Endothelial cell of umbilical vein (primary cell): ENCODE measurements at regions not wholly inside any gene's neighbourhood (a gene's known extent, or its start where the extent isn't known, plus 50 kb on each side); places are given as distances from the start of the nearest gene placed in this dataset.

ENCODE experiments used
- BruUV-seq: library from RNA; stranded (reverse); fragments of 400-500 nt; replicated peaks from 2 replicates; lab custom pipeline; 2021; lab: Mats Ljungman, UMichigan
- CTCF ChIA-PET: fragments of 300-600, 350-600 bp; sonication (Branson Sonifier 250); formaldehyde crosslinking; loops from one replicate; lab custom pipeline; 2021; ENCODE audit warnings: antibody characterized with exemption, inconsistent platforms; lab: Charles Lee
- POLR2A ChIA-PET: fragments of 300-600, 350-600 bp; sonication (Branson Sonifier 250); formaldehyde crosslinking; loops from one replicate; lab custom pipeline; 2021; ENCODE audit warnings: antibody characterized with exemption, inconsistent platforms; lab: Charles Lee
- DNase-seq: peaks from one replicate; pipeline ENCODE4 v3.0.0-alpha.2; 2011; ENCODE audit warnings: low read depth, low spot score
- FAIRE-seq: peaks from 2 replicates; lab custom pipeline; 2011; peaks lifted over from hg19 to GRCh38; lab: Jason Lieb, UNC
- H2AFZ ChIP-seq: 2 replicates; pipeline ENCODE4 v1.6.0; 2012; ENCODE audit warnings: low read depth, low read length, control low read depth, inconsistent platforms
- H3K27ac ChIP-seq: 2 replicates; pipeline ENCODE4 v1.5.1; 2011; ENCODE audit warnings: low read depth, mild to moderate bottlenecking, control low read depth, low read length, moderate library complexity; ENCODE audit not compliant: insufficient read depth
- H3K27me3 ChIP-seq, 2 experiments: 2 replicates each; pipeline versions ENCODE4 v1.6.0 to v1.6.1; 2011; ENCODE audit warnings: low read length in 2 of 2, mixed read lengths in 1 of 2; ENCODE audit not compliant: control insufficient read depth in 2 of 2, insufficient read depth in 2 of 2
- H3K36me3 ChIP-seq, 2 experiments: 2 replicates in 1 of 2; 3 replicates in 1 of 2; pipeline ENCODE4 v1.5.1; 2011; ENCODE audit warnings: low read length in 2 of 2, mild to moderate bottlenecking in 1 of 2, moderate library complexity in 1 of 2; ENCODE audit not compliant: control insufficient read depth in 2 of 2, insufficient read depth in 2 of 2; ENCODE audit errors: extremely low read depth in 1 of 2
- H3K4me1 ChIP-seq: 3 replicates; pipeline ENCODE4 v1.5.1; 2011; ENCODE audit warnings: mild to moderate bottlenecking, low read length; ENCODE audit not compliant: control insufficient read depth, insufficient read depth; ENCODE audit errors: extremely low read depth
- H3K4me2 ChIP-seq: 2 replicates; pipeline ENCODE4 v1.6.1; 2011; ENCODE audit warnings: low read length, control low read depth, mixed read lengths; ENCODE audit not compliant: insufficient read depth
- H3K4me3 ChIP-seq, 3 experiments: fragments of 200-600 bp in 1 of 3; sonication (generic), shearing (Covaris generic) in 1 of 3; replicated peaks in 1 of 3; 2 replicates each; pipeline ENCODE4 v1.5.1; 2011 to 2016; ENCODE audit warnings: control low read depth in 3 of 3, low read length in 3 of 3, mild to moderate bottlenecking in 2 of 3, inconsistent platforms in 1 of 3, low read depth in 1 of 3, moderate library complexity in 1 of 3; ENCODE audit not compliant: insufficient read depth in 1 of 3
- H3K79me2 ChIP-seq: 2 replicates; pipeline ENCODE4 v1.6.0; 2012; ENCODE audit warnings: low read length, inconsistent platforms; ENCODE audit not compliant: control insufficient read depth, insufficient read depth
- H3K9ac ChIP-seq: replicated peaks from 2 replicates; pipeline ENCODE3; 2011; ENCODE audit warnings: low read length, control low read depth; ENCODE audit not compliant: insufficient read depth; ENCODE audit errors: extremely low read depth
- H3K9me1 ChIP-seq: replicated peaks from 3 replicates; pipeline ENCODE4 v1.6.0; 2011; ENCODE audit warnings: mild to moderate bottlenecking, low read length; ENCODE audit not compliant: control insufficient read depth, insufficient read depth; ENCODE audit errors: extremely low read depth
- H3K9me3 ChIP-seq: replicated peaks from 2 replicates; pipeline ENCODE4 v1.5.1; 2012; ENCODE audit warnings: low read length, inconsistent platforms; ENCODE audit not compliant: control insufficient read depth, insufficient read depth
- H4K20me1 ChIP-seq: replicated peaks from 2 replicates; pipeline ENCODE3; 2011; ENCODE audit warnings: mild to moderate bottlenecking, low read length; ENCODE audit not compliant: control insufficient read depth, insufficient read depth; ENCODE audit errors: extremely low read depth
- CTCF ChIP-seq, 2 donors: IDR thresholded peaks; 1 replicate in 1 of 2; 2 replicates in 1 of 2; pipeline ENCODE4 v1.5.1; 2011; ENCODE audit warnings: low read length in 2 of 2, mild to moderate bottlenecking in 2 of 2, moderate library complexity in 2 of 2, control low read depth in 1 of 2, inconsistent platforms in 1 of 2, low read depth in 1 of 2; ENCODE audit not compliant: insufficient read depth in 1 of 2; ENCODE audit errors: extremely low read depth in 1 of 2
- EZH2 ChIP-seq: IDR thresholded peaks from 2 replicates; pipeline ENCODE4 v1.6.1; 2012; ENCODE audit warnings: borderline replicate concordance, low read depth, mild to moderate bottlenecking, moderate library complexity, low read length, inconsistent platforms; ENCODE audit not compliant: severe bottlenecking
- FOS ChIP-seq: IDR thresholded peaks from 2 replicates; pipeline ENCODE4 v1.6.1; 2011; ENCODE audit warnings: mild to moderate bottlenecking, low read length, moderate library complexity, borderline replicate concordance; ENCODE audit not compliant: insufficient read depth
- GATA2 ChIP-seq: IDR thresholded peaks from 2 replicates; pipeline ENCODE4 v1.7.0; 2011; ENCODE audit warnings: low read depth, mild to moderate bottlenecking, moderate library complexity, mixed read lengths, low read length; ENCODE audit not compliant: insufficient read length, insufficient read depth
- JUN ChIP-seq: IDR thresholded peaks from 2 replicates; pipeline ENCODE4 v1.6.1; 2011; ENCODE audit warnings: borderline replicate concordance, low read depth; ENCODE audit not compliant: insufficient read length, insufficient read depth
- MAX ChIP-seq: IDR thresholded peaks from 2 replicates; pipeline ENCODE4 v1.6.1; 2011; ENCODE audit not compliant: insufficient read depth, insufficient read length
- MYC ChIP-seq: IDR thresholded peaks from one replicate; pipeline ENCODE4 v1.6.1; 2011; ENCODE audit warnings: mild to moderate bottlenecking, low read depth, low read length
- POLR2A ChIP-seq: IDR thresholded peaks from 2 replicates; pipeline ENCODE4 v1.6.1; 2012; ENCODE audit warnings: low read depth, mild to moderate bottlenecking, control low read depth, low read length
- POLR2AphosphoS5 ChIP-seq: IDR thresholded peaks from 2 replicates; pipeline ENCODE4 v1.6.1; 2012; ENCODE audit warnings: low read depth, mild to moderate bottlenecking, control low read depth, low read length, moderate library complexity; ENCODE audit not compliant: insufficient read depth
- dilution Hi-C: fragments of 300-500 bp; cut with MboI; formaldehyde crosslinking; loops from one replicate; pipeline ENCODE4 v1.15.0; 2019; ENCODE audit warnings: low sequenced_read_pairs; ENCODE audit not compliant: extremely low pct_ligation_motif_present
- intact Hi-C: fragments of 100-400 bp; cut with micrococcal nuclease; formaldehyde crosslinking; loops from one replicate; pipeline ENCODE4 v1.10.0; 2022

- Histone ChIP-seq H3K27me3 (no peaks in the 10 kb centered on the region), H3K9ac (no peak overlapping the region), H3K4me3 (no peak overlapping the region), H3K4me1 (no peaks in the 10 kb centered on the region), H3K9me3 (no peaks in the 10 kb centered on the region), H2AFZ (no peak overlapping the region), H3K9me1 (no peaks in the 10 kb centered on the region), H3K27ac (no peak overlapping the region), H3K4me2 (no peak overlapping the region), H3K36me3 (no peaks in the 10 kb centered on the region), H4K20me1 (no peaks in the 10 kb centered on the region), H3K79me2 (no peaks in the 10 kb centered on the region)
- ChIA-PET CTCF (no interaction called here), POLR2A (no interaction called here)
- DNase-seq (no peak), FAIRE-seq (no peak)
- TF ChIP-seq CTCF (IDR thresholded peaks at IDR 0.05; ENCODE audit: extremely low read depth in 1 of 2, insufficient read depth in 1 of 2, low read depth in 1 of 2, low read length in 2 of 2) (no peak), FOS (no peak), MYC (no peak), POLR2A (no peak), JUN (no peak), EZH2 (no peak), GATA2 (no peak), POLR2AphosphoS5 (no peak), MAX (no peak)
- dilution Hi-C loops (no loop called here), intact Hi-C loops (no loop called here)
- no TSS peak for BruUV-seq
These were observed 53.7 kb upstream of the ZRANB1 start for GRCh38 chr10:124888262-124888661.
